ENCODE measurements at regions not wholly inside any gene's neighbourhood (a gene's known extent, or its start where the extent isn't known, plus 50 kb on each side); places are given as distances from the start of the nearest gene placed in this dataset.

DNA sequence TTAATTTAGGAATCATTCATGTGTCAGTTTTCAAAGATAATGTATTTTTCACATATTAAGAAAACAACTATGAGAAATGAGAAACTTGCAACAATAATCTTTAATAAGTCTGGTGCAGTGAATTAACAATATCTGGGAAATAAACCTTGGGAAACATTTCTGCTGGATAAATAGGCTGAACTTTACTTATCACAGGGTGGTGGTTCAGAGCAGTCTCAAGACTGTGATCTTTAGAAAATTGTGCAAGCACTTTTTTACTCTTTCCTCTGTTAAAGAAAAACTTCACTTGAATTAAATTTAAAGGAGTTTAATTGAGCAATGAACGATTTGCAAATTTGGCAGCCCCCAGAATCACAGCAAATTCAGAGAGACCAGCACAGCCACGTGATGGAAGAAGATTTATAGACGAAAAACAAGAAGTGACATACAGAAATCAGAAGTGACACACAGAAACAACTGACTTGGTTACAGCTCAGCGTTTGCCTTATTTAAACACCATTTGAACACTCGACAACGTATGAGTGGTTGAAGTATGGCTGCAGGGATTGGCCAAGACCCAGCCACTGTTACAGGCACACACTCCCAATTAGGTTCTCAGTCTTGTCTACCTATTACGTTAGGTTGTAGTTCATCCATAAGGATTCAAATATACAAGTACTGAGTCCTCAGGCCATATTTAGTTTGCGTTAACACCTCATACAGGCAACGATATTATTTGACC is 631.9 kb downstream of the SLCO4C1 start:
- TF ChIP-seq POLR2A (IDR thresholded peaks at IDR 0.05; ENCODE audit: low read depth, low read length) (no peak), POLR2AphosphoS5 (IDR thresholded peaks at IDR 0.05; ENCODE audit: low read depth, low read length) (no peak), POU2F2 (IDR thresholded peaks at IDR 0.05; ENCODE audit: low read depth, low read length) (no peak), TAF1 (IDR thresholded peaks at IDR 0.05; ENCODE audit: low read depth, low read length) (no peak), PAX5 (IDR thresholded peaks at IDR 0.05; ENCODE audit: insufficient read depth, low read length, severe bottlenecking) (no peak)
